Body of pancreas (tissue), 4 donors: ENCODE measurements at regions not wholly inside any gene's neighbourhood (a gene's known extent, or its start where the extent isn't known, plus 50 kb on each side); places are given as distances from the start of the nearest gene placed in this dataset.

ENCODE experiments used
- ATAC-seq: fragments of 150-250 bp; one replicate; pipeline ENCODE4 v1.9.1; 2016
- DNase-seq, 4 donors: peaks; one replicate each; pipeline ENCODE4 v3.0.0-alpha.2; 2019
- H3K27ac ChIP-seq, 4 donors: fragments of 200-600 bp; sonication (generic); 1 replicate in 3 of 4; 2 replicates in 1 of 4; pipeline versions ENCODE4 v1.5.1 to v1.6.1; 2016 to 2019; ENCODE audit warnings: mild to moderate bottlenecking in 1 of 4, mixed read lengths in 1 of 4, moderate library complexity in 1 of 4
- H3K27me3 ChIP-seq, 2 donors: fragments of 200-600 bp; sonication (generic); one replicate each; pipeline ENCODE4 v1.6.0; 2016; ENCODE audit warnings: mild to moderate bottlenecking in 1 of 2
- H3K36me3 ChIP-seq, 2 donors: fragments of 200-600 bp; sonication (generic); replicated peaks in 1 of 2; 2 replicates each; pipeline ENCODE4 v1.5.1; 2016; ENCODE audit warnings: low read depth in 2 of 2; ENCODE audit not compliant: insufficient read depth in 1 of 2
- H3K4me1 ChIP-seq: fragments of 200-600 bp; sonication (generic); one replicate; pipeline ENCODE4 v1.6.0; 2016
- H3K4me3 ChIP-seq, 2 donors: fragments of 200-600 bp; sonication (generic); 1 replicate in 1 of 2; 2 replicates in 1 of 2; pipeline ENCODE4 v1.5.1; 2016 to 2019
- H3K9me3 ChIP-seq, 3 donors: fragments of 200-600 bp; sonication (generic); 1 replicate in 2 of 3; 2 replicates in 1 of 3; pipeline ENCODE4 v1.5.1; 2016
- POLR2A ChIP-seq, 3 donors: fragments of 450-650 bp; IDR thresholded peaks; one replicate each; pipeline ENCODE4 v1.6.1; 2016; ENCODE audit warnings: antibody characterized with exemption in 3 of 3, mild to moderate bottlenecking in 2 of 3
- WGBS, 2 donors: methylation state at CpG; one replicate each; pipeline ENCODE4 v1.1.5; 2017; 5-methylcytosine and 5-hydroxymethylcytosine counted together
- intact Hi-C: fragments of 100-400 bp; cut with DNase I; formaldehyde crosslinking; loops from one replicate; pipeline ENCODE4 v1.15.1; 2023
- TF ChIP-seq, protein P1 (sequence below), 7 experiments: fragments of 450-650 bp in 4 of 7; fragments of 200-600 bp in 3 of 7; sonication (generic) in 3 of 7; IDR thresholded peaks; one replicate each; pipeline ENCODE4 v1.5.1; 2016 to 2019; ENCODE audit warnings: antibody characterized with exemption in 7 of 7

DNA sequence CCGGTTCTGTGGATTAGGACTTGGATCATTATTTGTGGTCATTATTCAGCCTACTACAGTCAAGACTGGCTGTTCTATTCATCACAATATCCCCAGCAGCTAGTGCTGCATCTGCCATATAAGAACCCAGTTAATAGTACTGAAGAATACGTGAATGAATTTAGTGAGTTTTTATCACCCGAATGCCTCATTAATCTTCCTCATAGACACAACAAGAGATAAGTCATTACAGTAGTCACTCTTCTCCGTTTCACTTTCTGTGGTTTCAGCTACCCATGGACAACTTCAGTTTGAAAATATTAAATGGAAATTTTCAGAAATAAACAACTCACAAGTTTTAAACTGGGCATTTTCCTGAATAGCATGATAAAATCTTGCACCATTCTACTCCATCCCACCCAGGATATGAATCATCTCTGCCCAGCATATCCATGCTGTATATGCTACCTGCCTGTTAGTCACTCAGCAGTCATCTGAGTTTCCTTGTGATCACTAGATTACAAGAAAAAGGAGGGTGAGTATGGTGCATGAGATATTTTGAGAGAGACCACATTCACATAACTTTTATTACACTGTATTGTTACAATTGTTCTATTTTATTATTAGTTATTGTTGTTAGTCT, 363.7 kb upstream of the CHAC2 start:
- no peak for DNase-seq
- ATAC-seq, result no peak
- H3K27ac ChIP-seq, result no peak overlapping the region
- no peaks in the 10 kb centered on the region for H3K4me1 ChIP-seq
- H3K27me3 ChIP-seq, result no peaks in the 10 kb centered on the region
- intact Hi-C loops, result no loop called here
- TF ChIP-seq, protein P1, sequence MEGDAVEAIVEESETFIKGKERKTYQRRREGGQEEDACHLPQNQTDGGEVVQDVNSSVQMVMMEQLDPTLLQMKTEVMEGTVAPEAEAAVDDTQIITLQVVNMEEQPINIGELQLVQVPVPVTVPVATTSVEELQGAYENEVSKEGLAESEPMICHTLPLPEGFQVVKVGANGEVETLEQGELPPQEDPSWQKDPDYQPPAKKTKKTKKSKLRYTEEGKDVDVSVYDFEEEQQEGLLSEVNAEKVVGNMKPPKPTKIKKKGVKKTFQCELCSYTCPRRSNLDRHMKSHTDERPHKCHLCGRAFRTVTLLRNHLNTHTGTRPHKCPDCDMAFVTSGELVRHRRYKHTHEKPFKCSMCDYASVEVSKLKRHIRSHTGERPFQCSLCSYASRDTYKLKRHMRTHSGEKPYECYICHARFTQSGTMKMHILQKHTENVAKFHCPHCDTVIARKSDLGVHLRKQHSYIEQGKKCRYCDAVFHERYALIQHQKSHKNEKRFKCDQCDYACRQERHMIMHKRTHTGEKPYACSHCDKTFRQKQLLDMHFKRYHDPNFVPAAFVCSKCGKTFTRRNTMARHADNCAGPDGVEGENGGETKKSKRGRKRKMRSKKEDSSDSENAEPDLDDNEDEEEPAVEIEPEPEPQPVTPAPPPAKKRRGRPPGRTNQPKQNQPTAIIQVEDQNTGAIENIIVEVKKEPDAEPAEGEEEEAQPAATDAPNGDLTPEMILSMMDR (IDR thresholded peaks at IDR 0.05), result no peak
- no peak for TF ChIP-seq POLR2A (IDR thresholded peaks at IDR 0.05)
- 78 to 82% methylated on average over 4 of the region's 4 CpGs for WGBS, 2 donors
- H3K36me3 ChIP-seq, result no peaks in the 10 kb centered on the region
- no peak overlapping the region for H3K4me3 ChIP-seq
- no peaks in the 10 kb centered on the region for H3K9me3 ChIP-seq

DNA sequence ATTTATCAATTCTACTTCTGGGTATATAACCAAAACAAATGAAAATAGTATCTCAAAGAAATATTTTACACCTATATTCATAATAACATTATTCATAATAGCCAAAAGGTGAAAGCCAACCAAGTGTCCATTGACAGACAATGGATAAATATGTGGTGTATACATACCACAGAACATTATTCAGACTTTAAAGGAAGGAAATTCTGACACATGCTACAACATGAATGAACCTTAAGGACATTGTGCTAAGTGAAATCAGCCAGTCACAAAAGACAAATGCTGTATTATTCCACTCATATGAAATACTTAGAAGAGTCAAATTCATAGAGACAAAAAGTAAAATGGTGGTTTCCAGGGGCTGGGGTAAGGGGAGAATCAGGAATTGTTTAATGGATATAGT, 370.5 kb upstream of the CHAC2 start:
- Histone ChIP-seq H3K9me3 (no peaks in the 10 kb centered on the region), H3K4me1 (no peaks in the 10 kb centered on the region)
- no peak for ATAC-seq

DNA sequence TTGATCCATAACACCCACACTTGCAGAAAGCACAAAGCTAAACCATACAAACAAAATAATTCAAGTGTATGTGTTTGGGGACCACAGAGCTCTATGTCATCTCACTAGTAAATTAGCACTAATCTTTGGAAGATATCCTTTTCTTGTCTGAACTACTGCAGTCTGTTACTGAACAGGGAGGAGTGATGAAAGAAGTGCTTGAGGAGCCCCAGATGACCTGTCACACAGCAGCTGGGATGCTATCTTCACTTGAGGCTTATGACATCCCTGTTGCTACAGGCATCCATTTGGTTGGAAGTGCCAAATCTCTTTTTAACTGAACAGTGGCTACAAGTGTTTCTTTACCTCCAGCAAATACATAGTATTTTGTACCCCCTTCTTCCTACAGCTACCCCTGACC, 386.3 kb upstream of the CHAC2 start:
- no peak for DNase-seq

More for the DNA sequence above, 370.5 kb upstream of the CHAC2 start:
- H3K27ac ChIP-seq, result no peak overlapping the region
- no peak overlapping the region for H3K4me3 ChIP-seq
- intact Hi-C loops, result no loop called here
- TF ChIP-seq, protein P1 (IDR thresholded peaks at IDR 0.05), result no peak
- no peak for TF ChIP-seq POLR2A (IDR thresholded peaks at IDR 0.05)
- no peak for DNase-seq
- no peaks in the 10 kb centered on the region for H3K36me3 ChIP-seq
- H3K27me3 ChIP-seq, result no peaks in the 10 kb centered on the region

DNA sequence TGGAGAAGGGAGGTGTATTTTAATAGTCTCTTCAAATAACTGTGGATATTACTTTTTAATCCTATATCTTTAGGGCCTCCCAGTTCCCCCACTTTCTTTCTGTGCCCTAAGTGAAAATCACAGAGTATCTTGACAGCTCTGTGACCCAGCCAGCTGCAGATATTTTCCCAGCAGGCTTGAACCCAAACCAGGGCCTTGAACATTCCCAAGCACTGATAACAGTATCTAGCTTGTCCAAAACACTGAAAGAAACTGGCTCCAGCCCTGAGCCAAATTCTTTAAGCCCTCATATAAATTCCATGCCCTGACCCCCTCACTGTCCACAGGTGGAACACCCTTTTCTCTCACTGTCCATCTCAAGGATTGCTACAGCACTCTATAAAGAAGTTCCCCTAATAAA, 388.1 kb upstream of the CHAC2 start:
- peaks cover 0 to 12% (median 0%) of the 10 kb centered on the region in 3 donors for H3K9me3 ChIP-seq
- peak overlapping the region in 2 of 4 donors; percentile 17 to 45 for H3K27ac ChIP-seq
- H3K27me3 ChIP-seq, result no peaks in the 10 kb centered on the region
- intact Hi-C loops, result no loop called here
- H3K4me3 ChIP-seq, result no peak overlapping the region
- DNase-seq (peak; percentile 12 to 63 (median 48)), ATAC-seq (peak; percentile 59)
- TF ChIP-seq, protein P1 (IDR thresholded peaks at IDR 0.05), result no peak
- no peak for TF ChIP-seq POLR2A (IDR thresholded peaks at IDR 0.05)
- peaks cover 18% of the 10 kb centered on the region for H3K4me1 ChIP-seq
- H3K36me3 ChIP-seq, result no peaks in the 10 kb centered on the region

More for the DNA sequence above, 386.3 kb upstream of the CHAC2 start:
- Histone ChIP-seq H3K4me3 (no peak overlapping the region), H3K36me3 (no peaks in the 10 kb centered on the region), H3K9me3 (peaks cover 0 to 11% (median 0%) of the 10 kb centered on the region in 3 donors), H3K27ac (no peak overlapping the region), H3K4me1 (peaks cover 18% of the 10 kb centered on the region), H3K27me3 (no peaks in the 10 kb centered on the region)
- intact Hi-C loops, result no loop called here
- TF ChIP-seq, protein P1 (IDR thresholded peaks at IDR 0.05), result no peak
- no peak for TF ChIP-seq POLR2A (IDR thresholded peaks at IDR 0.05)
- no peak for ATAC-seq

DNA sequence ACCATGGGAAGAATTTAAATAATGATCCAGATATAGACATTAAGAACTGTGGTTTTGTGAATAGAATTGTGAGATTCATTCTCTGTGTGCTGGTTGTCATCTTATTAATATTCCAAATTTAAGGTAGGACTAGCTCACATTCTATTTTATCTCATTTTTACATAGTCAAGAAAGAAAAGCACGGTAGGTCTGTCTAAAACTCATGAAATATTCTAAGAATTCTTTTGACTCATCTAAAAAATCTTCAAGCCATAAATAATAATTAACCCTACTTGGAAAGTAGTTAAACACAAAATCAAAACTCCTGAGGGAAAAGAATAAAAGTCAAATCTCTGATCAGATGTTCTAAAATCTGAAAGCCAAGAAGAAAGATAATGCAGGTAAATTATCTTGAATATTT, 388.8 kb upstream of the CHAC2 start:
- H3K27ac ChIP-seq, result peak overlapping the region in 2 of 4 donors; percentile 17 to 45
- peaks cover 0 to 12% (median 0%) of the 10 kb centered on the region in 3 donors for H3K9me3 ChIP-seq
- TF ChIP-seq, protein P1 (IDR thresholded peaks at IDR 0.05), result no peak
- TF ChIP-seq POLR2A (IDR thresholded peaks at IDR 0.05), result no peak
- H3K4me1 ChIP-seq, result peaks cover 18% of the 10 kb centered on the region
- no peaks in the 10 kb centered on the region for H3K36me3 ChIP-seq
- 26 to 28% methylated on average over 1 of the region's 1 CpG for WGBS, 2 donors
- H3K27me3 ChIP-seq, result no peaks in the 10 kb centered on the region
- ATAC-seq (no peak), DNase-seq (no peak)
- H3K4me3 ChIP-seq, result no peak overlapping the region
- intact Hi-C loops, result no loop called here
